GM21619 (cell line): ENCODE measurements at regions not wholly inside any gene's neighbourhood (a gene's known extent, or its start where the extent isn't known, plus 50 kb on each side); places are given as distances from the start of the nearest gene placed in this dataset.
"Not testable (repeated sequence)": the region's sequence is repeated elsewhere in the genome, so short reads cannot be mapped to it uniquely, and the experiment has no call there.

Experiments
- ATAC-seq: cut with Tn5 transposase; IDR thresholded peaks from one replicate; pipeline ENCODE4 v1.9.1; 2021; ENCODE audit not compliant: unreplicated experiment

- no peak for ATAC-seq
Observed at GRCh38 chr5:86493777-86494176, 124.0 kb upstream of the COX7C start.

- no peak for ATAC-seq
Observed at GRCh38 chr5:86500947-86501346, 116.8 kb upstream of the COX7C start.

GRCh38 chr5:86507574-86507973 lies 110.2 kb upstream of the COX7C start:
- ATAC-seq: no peak

GRCh38 chr5:86510330-86510915 lies 107.3 kb upstream of the COX7C start:
- ATAC-seq: not testable (repeated sequence)

- ATAC-seq: no peak
Observed at GRCh38 chr5:86523718-86524117, 94.0 kb upstream of the COX7C start.

GRCh38 chr5:86525622-86526021 lies 92.1 kb upstream of the COX7C start:
- ATAC-seq: no peak

- no peak for ATAC-seq
Observed at GRCh38 chr5:86526811-86527348, 90.9 kb upstream of the COX7C start.

- ATAC-seq: no peak
Observed at GRCh38 chr5:86532429-86532828, 85.3 kb upstream of the COX7C start.

GRCh38 chr5:86536396-86536795 lies 81.3 kb upstream of the COX7C start:
- ATAC-seq: no peak

- ATAC-seq: peak; percentile 67
Observed at GRCh38 chr5:86542532-86542931, 75.2 kb upstream of the COX7C start.

- ATAC-seq: no peak
Observed at GRCh38 chr5:86546044-86546443, 71.7 kb upstream of the COX7C start.

GRCh38 chr5:86546582-86546981 lies 71.2 kb upstream of the COX7C start:
- ATAC-seq: no peak

- no peak for ATAC-seq
Observed at GRCh38 chr5:86554638-86555037, 63.1 kb upstream of the COX7C start.

- ATAC-seq: no peak
Observed at GRCh38 chr5:86557920-86558319, 59.8 kb upstream of the COX7C start.

GRCh38 chr5:86565197-86565789 lies 52.4 kb upstream of the COX7C start:
- ATAC-seq: peak; percentile 78

- ATAC-seq: not testable (repeated sequence)
Observed at GRCh38 chr5:86566030-86566429, 51.7 kb upstream of the COX7C start.
